Pancreas (tissue), 10 donors: ENCODE measurements at regions not wholly inside any gene's neighbourhood (a gene's known extent, or its start where the extent isn't known, plus 50 kb on each side); places are given as distances from the start of the nearest gene placed in this dataset.

Experiments used
- ATAC-seq, 4 donors: fragments of 200-7000 bp; cut with Tn5 transposase; one replicate each; pipeline versions ENCODE4 v1.8.0 to v1.9.1; 2020; ENCODE audit warnings: mild to moderate bottlenecking in 4 of 4, moderate library complexity in 4 of 4
- DNase-seq, 6 donors: peaks; one replicate each; pipeline ENCODE4 v3.0.0-alpha.2; 2020
- FAIRE-seq: peaks from 2 replicates; lab custom pipeline; 2012; peaks lifted over from hg19 to GRCh38; lab: Jason Lieb, UNC
- H3K27ac ChIP-seq, 4 donors: fragments of 200-600 bp; sonication (generic); 1 replicate in 3 of 4; 2 replicates in 1 of 4; pipeline versions ENCODE4 v1.5.0 to v1.8.0; 2020
- H3K27me3 ChIP-seq, 4 donors: fragments of 200-600 bp; one replicate each; pipeline ENCODE4 v1.8.0; 2021
- H3K36me3 ChIP-seq, 3 donors: fragments of 200-600 bp; sonication (generic) in 1 of 3; one replicate each; pipeline versions ENCODE4 v1.5.0 to v1.8.0; 2020 to 2021
- H3K4me1 ChIP-seq, 3 donors: fragments of 200-600 bp; one replicate each; pipeline ENCODE4 v1.8.0; 2021
- H3K4me3 ChIP-seq, 4 donors: fragments of 200-600 bp; sonication (generic) in 2 of 4; one replicate each; pipeline versions ENCODE4 v1.5.0 to v1.8.0; 2020 to 2021
- H3K9me3 ChIP-seq, 4 donors: fragments of 200-600 bp; one replicate each; pipeline ENCODE4 v1.8.0; 2021
- WGBS, 2 donors: extraction: QIAGEN DNeasy Blood & Tissue Kit; methylation state at CpG; one replicate each; pipeline ENCODE4 v1.1.7; 2013; 5-methylcytosine and 5-hydroxymethylcytosine counted together
- intact Hi-C, 3 donors: fragments of 100-400 bp; cut with DNase I; formaldehyde crosslinking; loops; one replicate each; pipeline versions ENCODE4 v1.11.1 to v1.14.2; 2022
- TF ChIP-seq, protein P1 (sequence below), 4 donors: fragments of 200-600 bp; sonication (generic) in 3 of 4; IDR thresholded peaks; one replicate each; pipeline versions ENCODE4 v1.5.0 to v1.8.0; 2021; ENCODE audit warnings: antibody characterized with exemption in 4 of 4
- donor health status: healthy with polysubstance abuse.
- donor health status: DM: no; HTN: no; CAD: no; lungs with moderate emphysema.
- donor health status: DM: no; HTN: no; CAD: no.
- donor health status: control.
- donor health status: control.
- donor health status: Bipolar disorder and iron deficiency.
- donor health status: DM: yes; HTN: yes; CAD: no.
- donor health status: DM: no; HTN: no; CAD: no.
- donor health status: DM: no; HTN: no; CAD: no.
- donor health status: DM: yes; HTN: yes; CAD: no.

DNA sequence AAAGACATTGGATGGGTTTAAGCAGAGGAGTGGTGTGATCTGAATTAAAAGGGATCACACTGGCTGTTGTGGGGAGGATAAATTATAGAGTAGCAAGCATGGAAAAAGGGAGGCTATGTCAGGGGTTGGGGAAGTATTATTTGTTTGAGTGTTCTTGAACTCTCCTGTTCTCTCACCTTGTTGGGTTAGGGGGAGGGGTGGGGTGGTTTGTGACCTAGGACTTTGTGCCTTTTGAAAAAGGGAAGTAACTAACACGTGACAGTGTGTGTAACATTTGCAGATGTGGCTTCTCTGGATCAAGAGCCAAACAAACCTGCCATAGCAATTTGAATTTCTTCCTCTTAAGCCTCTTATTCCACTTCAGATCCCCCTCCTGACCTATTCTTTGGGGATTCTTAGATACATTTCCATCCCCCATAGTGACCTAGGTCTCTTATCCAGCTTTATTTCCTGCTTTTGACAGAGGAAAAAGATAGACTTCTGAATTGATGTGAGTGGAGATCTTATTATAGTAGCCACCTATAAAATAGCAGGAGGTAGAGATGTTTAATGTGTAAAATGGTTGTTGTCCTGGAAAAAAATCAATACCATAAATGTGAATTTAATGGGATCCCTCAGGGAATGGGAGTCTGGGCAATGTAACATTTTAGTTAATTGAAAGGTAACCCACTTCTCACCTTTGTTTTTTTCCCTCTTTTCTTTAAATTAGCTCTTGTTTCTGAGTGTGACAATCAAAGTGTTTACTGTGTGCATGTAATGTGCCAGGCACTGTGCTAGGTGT is 120.4 kb downstream of the CT47B1 start:
- peak in 3 of 6 donors; percentile 18 to 23 (median 20) for DNase-seq
- TF ChIP-seq, protein P1, sequence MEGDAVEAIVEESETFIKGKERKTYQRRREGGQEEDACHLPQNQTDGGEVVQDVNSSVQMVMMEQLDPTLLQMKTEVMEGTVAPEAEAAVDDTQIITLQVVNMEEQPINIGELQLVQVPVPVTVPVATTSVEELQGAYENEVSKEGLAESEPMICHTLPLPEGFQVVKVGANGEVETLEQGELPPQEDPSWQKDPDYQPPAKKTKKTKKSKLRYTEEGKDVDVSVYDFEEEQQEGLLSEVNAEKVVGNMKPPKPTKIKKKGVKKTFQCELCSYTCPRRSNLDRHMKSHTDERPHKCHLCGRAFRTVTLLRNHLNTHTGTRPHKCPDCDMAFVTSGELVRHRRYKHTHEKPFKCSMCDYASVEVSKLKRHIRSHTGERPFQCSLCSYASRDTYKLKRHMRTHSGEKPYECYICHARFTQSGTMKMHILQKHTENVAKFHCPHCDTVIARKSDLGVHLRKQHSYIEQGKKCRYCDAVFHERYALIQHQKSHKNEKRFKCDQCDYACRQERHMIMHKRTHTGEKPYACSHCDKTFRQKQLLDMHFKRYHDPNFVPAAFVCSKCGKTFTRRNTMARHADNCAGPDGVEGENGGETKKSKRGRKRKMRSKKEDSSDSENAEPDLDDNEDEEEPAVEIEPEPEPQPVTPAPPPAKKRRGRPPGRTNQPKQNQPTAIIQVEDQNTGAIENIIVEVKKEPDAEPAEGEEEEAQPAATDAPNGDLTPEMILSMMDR (IDR thresholded peaks at IDR 0.05): no peak
- ATAC-seq: peak; percentile 35 to 78 (median 62)
- no peaks in the 10 kb centered on the region for H3K9me3 ChIP-seq
- H3K4me1 ChIP-seq: no peaks in the 10 kb centered on the region
- 0 to 19% methylated on average over 1 of the region's 1 CpG for WGBS, 2 donors
- no peaks in the 10 kb centered on the region for H3K36me3 ChIP-seq
- no peak overlapping the region for H3K4me3 ChIP-seq
- intact Hi-C loops: no loop called here
- no peak for FAIRE-seq
- H3K27ac ChIP-seq: no peak overlapping the region
- H3K27me3 ChIP-seq: no peaks in the 10 kb centered on the region

DNA sequence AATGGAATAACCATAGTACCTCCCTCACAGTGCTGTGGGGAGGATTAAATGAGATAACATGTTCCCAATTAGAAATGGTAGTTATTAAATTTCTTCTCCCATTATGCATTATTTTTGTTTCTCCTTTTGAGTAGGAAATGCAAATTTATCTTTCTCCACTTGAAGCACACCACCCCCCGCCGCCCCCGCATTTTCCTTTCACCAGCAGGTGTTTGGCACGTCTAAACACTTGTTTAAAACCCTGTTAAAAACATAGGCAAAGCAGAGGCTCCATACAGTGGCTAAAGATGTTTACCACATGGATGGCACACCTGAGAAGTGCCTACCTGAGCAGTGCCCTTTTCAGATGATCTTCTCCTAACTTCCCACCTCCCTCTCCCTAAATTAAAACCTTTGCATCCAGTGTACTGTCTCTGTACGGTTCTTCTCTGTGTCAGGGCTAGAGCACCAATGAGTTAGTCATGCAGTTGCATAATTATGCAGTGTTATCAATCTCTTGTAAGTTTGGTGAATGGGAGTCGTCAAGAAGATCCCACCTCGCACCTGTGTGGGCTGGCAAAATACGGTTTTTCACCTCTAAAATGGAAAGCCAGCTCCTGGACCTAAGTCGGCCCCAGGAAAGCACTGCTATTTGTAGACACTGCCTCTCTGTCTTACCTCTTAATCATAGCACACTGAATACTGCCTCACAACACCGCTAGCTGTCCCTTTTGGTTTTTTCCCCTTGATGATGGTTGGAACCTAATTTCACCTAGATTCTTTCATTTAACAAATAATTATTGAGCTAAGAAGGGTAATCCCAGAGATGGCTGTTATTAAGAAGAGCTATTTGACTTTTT is 122.0 kb downstream of the CT47B1 start:
- Histone ChIP-seq H3K9me3 (no peaks in the 10 kb centered on the region), H3K36me3 (no peaks in the 10 kb centered on the region), H3K4me1 (no peaks in the 10 kb centered on the region), H3K4me3 (no peak overlapping the region), H3K27me3 (no peaks in the 10 kb centered on the region), H3K27ac (no peak overlapping the region)
- WGBS, 2 donors: 64 to 83% methylated on average over 10 of the region's 10 CpGs
- intact Hi-C loops: no loop called here
- TF ChIP-seq, protein P1 (IDR thresholded peaks at IDR 0.05): no peak
- FAIRE-seq (no peak), DNase-seq (no peak), ATAC-seq (no peak)

DNA sequence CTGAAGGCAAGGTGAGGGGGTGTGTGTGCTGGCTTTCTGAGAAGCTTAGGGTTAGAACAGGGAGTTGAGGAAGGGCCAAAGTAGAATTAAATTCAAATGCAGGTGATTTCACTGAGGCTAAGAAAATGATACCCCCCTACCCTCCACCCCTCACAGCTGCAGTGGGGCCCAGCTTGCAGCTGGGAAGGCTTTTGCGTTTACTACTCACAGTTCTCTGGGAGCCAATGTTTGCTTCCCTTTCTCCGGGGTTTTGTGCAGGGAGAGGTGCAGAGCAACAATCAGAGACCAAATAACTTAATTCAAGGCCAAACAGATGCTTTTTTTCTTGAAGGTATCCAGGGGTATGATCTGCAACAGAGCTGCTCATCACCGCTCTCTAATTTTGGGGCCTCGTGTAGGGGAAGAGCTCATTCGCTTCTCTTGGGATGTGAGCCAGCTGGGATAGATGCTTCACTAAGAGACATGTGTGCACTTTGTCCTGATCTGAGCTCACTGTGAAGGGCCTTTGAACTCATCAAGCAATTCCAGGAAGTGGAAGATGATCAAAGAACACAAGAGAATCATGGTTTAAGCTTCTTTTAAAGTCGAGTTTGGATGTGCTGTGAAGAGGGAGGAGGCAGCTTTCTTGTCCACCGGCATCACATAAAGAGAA is 122.7 kb upstream of the C1GALT1C1 start:
- intact Hi-C loops: no loop called here
- H3K4me1 ChIP-seq: no peaks in the 10 kb centered on the region
- TF ChIP-seq, protein P1 (IDR thresholded peaks at IDR 0.05): no peak
- peaks cover 0 to 6% (median 0%) of the 10 kb centered on the region in 4 donors for H3K27me3 ChIP-seq
- DNase-seq (no peak), ATAC-seq (no peak), FAIRE-seq (no peak)
- no peaks in the 10 kb centered on the region for H3K36me3 ChIP-seq
- no peak overlapping the region for H3K27ac ChIP-seq
- WGBS, 2 donors: 64 to 69% methylated on average over 7 of the region's 7 CpGs
- no peaks in the 10 kb centered on the region for H3K9me3 ChIP-seq
- H3K4me3 ChIP-seq: no peak overlapping the region

DNA sequence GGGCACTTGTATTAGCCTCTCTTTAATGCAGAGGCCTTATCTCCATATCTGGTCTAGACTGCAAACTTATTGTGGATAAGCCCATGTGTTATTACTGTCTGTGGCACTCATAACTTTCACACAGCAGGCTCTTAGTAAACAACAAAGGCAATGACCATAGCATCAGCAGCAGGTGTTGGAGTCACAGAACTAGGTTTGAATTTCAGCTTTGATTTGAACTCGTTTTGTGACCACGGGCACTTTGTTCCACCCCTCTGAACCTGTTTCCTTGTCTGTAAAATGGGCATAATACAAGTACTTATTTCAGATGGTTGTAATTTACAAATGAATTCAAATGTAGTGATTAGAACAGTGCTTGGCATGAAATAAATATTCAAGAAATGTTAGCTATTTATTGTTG is 121.8 kb upstream of the C1GALT1C1 start:
- ATAC-seq: no peak
- Histone ChIP-seq H3K27me3 (peaks cover 0 to 7% (median 0%) of the 10 kb centered on the region in 4 donors), H3K4me1 (no peaks in the 10 kb centered on the region), H3K9me3 (no peaks in the 10 kb centered on the region), H3K27ac (no peak overlapping the region), H3K36me3 (no peaks in the 10 kb centered on the region), H3K4me3 (no peak overlapping the region)
- TF ChIP-seq, protein P1 (IDR thresholded peaks at IDR 0.05): no peak
- DNase-seq: no peak
- FAIRE-seq: no peak
- intact Hi-C loops: no loop called here
- 55 to 58% methylated on average over 2 of the region's 2 CpGs for WGBS, 2 donors
